Skeletal muscle tissue (tissue), 3 donors: ENCODE measurements at regions not wholly inside any gene's neighbourhood (a gene's known extent, or its start where the extent isn't known, plus 50 kb on each side); places are given as distances from the start of the nearest gene placed in this dataset.

Experiments
- H3K27ac ChIP-seq: one replicate; pipeline ENCODE4 v1.7.0; 2013; ENCODE audit warnings: mild to moderate bottlenecking, low read depth, low read length, inconsistent platforms
- H3K27me3 ChIP-seq, 3 donors: one replicate each; pipeline ENCODE4 v1.7.0; 2013; ENCODE audit warnings: low read length in 3 of 3; ENCODE audit not compliant: control insufficient read depth in 3 of 3, insufficient read depth in 3 of 3
- H3K36me3 ChIP-seq, 3 donors: one replicate each; pipeline ENCODE4 v1.7.0; 2013; ENCODE audit warnings: low read length in 3 of 3; ENCODE audit not compliant: control insufficient read depth in 3 of 3, insufficient read depth in 3 of 3
- H3K4me1 ChIP-seq, 3 donors: one replicate each; pipeline ENCODE4 v1.7.0; 2013; ENCODE audit warnings: low read length in 3 of 3, mild to moderate bottlenecking in 3 of 3; ENCODE audit not compliant: control insufficient read depth in 3 of 3, insufficient read depth in 3 of 3
- H3K4me3 ChIP-seq, 3 donors: one replicate each; pipeline ENCODE4 v1.7.0; 2013; ENCODE audit warnings: low read length in 3 of 3
- H3K9ac ChIP-seq, 3 donors: one replicate each; pipeline ENCODE4 v1.7.0; 2013; ENCODE audit warnings: low read length in 3 of 3, mild to moderate bottlenecking in 3 of 3, moderate library complexity in 2 of 3, low read depth in 1 of 3
- H3K9me3 ChIP-seq, 3 donors: one replicate each; pipeline ENCODE4 v1.7.0; 2013; ENCODE audit warnings: low read length in 3 of 3; ENCODE audit not compliant: control insufficient read depth in 3 of 3
- donor health status: Osteomylitis.

GRCh38 chr1:55635856-55636255 lies 420.7 kb upstream of the USP24 start:
- Histone ChIP-seq H3K36me3 (no peaks in the 10 kb centered on the region), H3K9me3 (no peaks in the 10 kb centered on the region), H3K9ac (no peak overlapping the region), H3K27me3 (no peaks in the 10 kb centered on the region), H3K27ac (no peak overlapping the region), H3K4me1 (peaks cover 3 to 25% (median 8%) of the 10 kb centered on the region in 3 donors), H3K4me3 (no peak overlapping the region)

- H3K4me3 ChIP-seq: no peak overlapping the region
- H3K27ac ChIP-seq: no peak overlapping the region
- no peaks in the 10 kb centered on the region for H3K27me3 ChIP-seq
- H3K36me3 ChIP-seq: no peaks in the 10 kb centered on the region
- H3K4me1 ChIP-seq: peaks cover 3 to 22% (median 6%) of the 10 kb centered on the region in 3 donors
- H3K9ac ChIP-seq: no peak overlapping the region
- peaks cover 0 to 3% (median 3%) of the 10 kb centered on the region in 3 donors for H3K9me3 ChIP-seq
Measured at GRCh38 chr1:55634516-55634915, 419.4 kb upstream of the USP24 start.

GRCh38 chr1:55632906-55633305 lies 417.7 kb upstream of the USP24 start:
- no peak overlapping the region for H3K4me3 ChIP-seq
- no peak overlapping the region for H3K9ac ChIP-seq
- H3K9me3 ChIP-seq: peaks cover 0 to 3% (median 3%) of the 10 kb centered on the region in 3 donors
- no peaks in the 10 kb centered on the region for H3K36me3 ChIP-seq
- peaks cover 3 to 22% (median 6%) of the 10 kb centered on the region in 3 donors for H3K4me1 ChIP-seq
- H3K27me3 ChIP-seq: no peaks in the 10 kb centered on the region
- H3K27ac ChIP-seq: no peak overlapping the region

GRCh38 chr1:55632058-55632457 lies 416.9 kb upstream of the USP24 start:
- peaks cover 0 to 3% (median 3%) of the 10 kb centered on the region in 3 donors for H3K9me3 ChIP-seq
- no peaks in the 10 kb centered on the region for H3K27me3 ChIP-seq
- no peak overlapping the region for H3K9ac ChIP-seq
- H3K4me3 ChIP-seq: no peak overlapping the region
- no peak overlapping the region for H3K27ac ChIP-seq
- H3K36me3 ChIP-seq: no peaks in the 10 kb centered on the region
- peaks cover 3 to 22% (median 6%) of the 10 kb centered on the region in 3 donors for H3K4me1 ChIP-seq

- Histone ChIP-seq H3K9me3 (peaks cover 0 to 3% (median 3%) of the 10 kb centered on the region in 3 donors), H3K27me3 (no peaks in the 10 kb centered on the region), H3K4me3 (no peak overlapping the region), H3K9ac (no peak overlapping the region), H3K4me1 (peaks cover 3 to 22% (median 6%) of the 10 kb centered on the region in 3 donors), H3K27ac (no peak overlapping the region), H3K36me3 (no peaks in the 10 kb centered on the region)
Measured at GRCh38 chr1:55631509-55631908, 416.3 kb upstream of the USP24 start.

- no peak overlapping the region for H3K4me3 ChIP-seq
- H3K27me3 ChIP-seq: no peaks in the 10 kb centered on the region
- H3K27ac ChIP-seq: no peak overlapping the region
- no peaks in the 10 kb centered on the region for H3K36me3 ChIP-seq
- H3K9me3 ChIP-seq: peaks cover 0 to 5% (median 3%) of the 10 kb centered on the region in 3 donors
- H3K4me1 ChIP-seq: no peaks in the 10 kb centered on the region
- H3K9ac ChIP-seq: no peak overlapping the region
Measured at GRCh38 chr1:55626326-55626725, 411.2 kb upstream of the USP24 start.

GRCh38 chr1:55624766-55625165 lies 409.6 kb upstream of the USP24 start:
- no peaks in the 10 kb centered on the region for H3K27me3 ChIP-seq
- H3K4me1 ChIP-seq: no peaks in the 10 kb centered on the region
- H3K9me3 ChIP-seq: peaks cover 0 to 2% (median under 1%) of the 10 kb centered on the region in 3 donors
- H3K27ac ChIP-seq: no peak overlapping the region
- H3K36me3 ChIP-seq: no peaks in the 10 kb centered on the region
- H3K9ac ChIP-seq: no peak overlapping the region
- H3K4me3 ChIP-seq: no peak overlapping the region

GRCh38 chr1:55623311-55623710 lies 408.1 kb upstream of the USP24 start:
- H3K36me3 ChIP-seq: no peaks in the 10 kb centered on the region
- no peaks in the 10 kb centered on the region for H3K27me3 ChIP-seq
- H3K27ac ChIP-seq: no peak overlapping the region
- H3K9me3 ChIP-seq: peaks cover 0 to 2% (median 0%) of the 10 kb centered on the region in 3 donors
- no peak overlapping the region for H3K9ac ChIP-seq
- no peak overlapping the region for H3K4me3 ChIP-seq
- no peaks in the 10 kb centered on the region for H3K4me1 ChIP-seq

- H3K4me1 ChIP-seq: no peaks in the 10 kb centered on the region
- no peak overlapping the region for H3K9ac ChIP-seq
- no peak overlapping the region for H3K27ac ChIP-seq
- H3K27me3 ChIP-seq: no peaks in the 10 kb centered on the region
- H3K9me3 ChIP-seq: peaks cover 0 to 2% (median 0%) of the 10 kb centered on the region in 3 donors
- H3K4me3 ChIP-seq: no peak overlapping the region
- no peaks in the 10 kb centered on the region for H3K36me3 ChIP-seq
Measured at GRCh38 chr1:55622074-55622473, 406.9 kb upstream of the USP24 start.

- Histone ChIP-seq H3K36me3 (no peaks in the 10 kb centered on the region), H3K9me3 (no peaks in the 10 kb centered on the region), H3K27ac (no peak overlapping the region), H3K4me1 (no peaks in the 10 kb centered on the region), H3K4me3 (no peak overlapping the region), H3K9ac (no peak overlapping the region), H3K27me3 (no peaks in the 10 kb centered on the region)
Measured at GRCh38 chr1:55618199-55618598, 403.0 kb upstream of the USP24 start.
